GM19025 (cell line): ENCODE measurements at regions not wholly inside any gene's neighbourhood (a gene's known extent, or its start where the extent isn't known, plus 50 kb on each side); places are given as distances from the start of the nearest gene placed in this dataset.

Experiments used
- ATAC-seq: cut with Tn5 transposase; IDR thresholded peaks from one replicate; pipeline ENCODE4 v1.9.1; 2021; ENCODE audit warnings: mild to moderate bottlenecking, low read depth, moderate library complexity; ENCODE audit not compliant: unreplicated experiment

DNA sequence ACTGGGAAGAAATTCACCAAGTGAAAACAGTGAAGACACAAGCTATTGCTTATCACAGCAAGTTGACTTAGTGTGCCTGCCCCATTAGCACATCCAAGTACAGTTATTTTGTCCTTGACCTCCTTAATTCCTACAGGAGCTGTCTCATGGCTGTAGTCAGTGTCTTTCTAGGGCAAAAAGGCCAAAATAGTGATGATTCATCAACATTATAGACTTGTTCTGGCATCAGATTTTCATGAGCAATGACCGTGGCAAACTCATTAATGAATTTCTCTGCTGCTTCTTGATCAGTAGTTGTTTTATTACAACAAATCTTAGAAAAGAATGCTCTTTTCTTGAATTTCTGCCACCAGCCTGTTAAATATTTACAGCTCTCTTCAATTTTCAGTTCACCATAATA, 1169.3 kb upstream of the DDX18 start:
- no peak for ATAC-seq

GRCh38 chr2:116668691-116669090, 1145.8 kb upstream of the DDX18 start:
- no peak for ATAC-seq

GRCh38 chr2:116669782-116670181, 1144.7 kb upstream of the DDX18 start:
- no peak for ATAC-seq

DNA sequence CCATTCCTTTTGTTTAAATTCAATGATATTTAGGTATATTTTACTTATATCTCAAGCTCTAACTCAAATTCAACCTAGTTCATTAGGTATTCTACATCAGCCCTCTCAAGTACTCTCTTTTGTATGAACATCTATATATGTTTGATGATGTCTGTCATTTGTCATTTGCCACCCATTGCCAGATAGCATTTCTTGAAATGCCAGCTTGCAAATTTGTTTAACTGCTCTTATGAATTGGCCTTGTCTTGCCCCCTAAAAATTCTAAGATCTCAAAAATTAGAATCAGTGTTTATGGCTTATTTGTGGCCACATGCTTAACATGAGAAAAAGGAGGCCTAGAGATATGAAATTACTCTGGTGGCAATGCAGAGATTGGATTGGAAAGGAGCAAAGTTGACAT, 1140.3 kb upstream of the DDX18 start:
- no peak for ATAC-seq

DNA sequence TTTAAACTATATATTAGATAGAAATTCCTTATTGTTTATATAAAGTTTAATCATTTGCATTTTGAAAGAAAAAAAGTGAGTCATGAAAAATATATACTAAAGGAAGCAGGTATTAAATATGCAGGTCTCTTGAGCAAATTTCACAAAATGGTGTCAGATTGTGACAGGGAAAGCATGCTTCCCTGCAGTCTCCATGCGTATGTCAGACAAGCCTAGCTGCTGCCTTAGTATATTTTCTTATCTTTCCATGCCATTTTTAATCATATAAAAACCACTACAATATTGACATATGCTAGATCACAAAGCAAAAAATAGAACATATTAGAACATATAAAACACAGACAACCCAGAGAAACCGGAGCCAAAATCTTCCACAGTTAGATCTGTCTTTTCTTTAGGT, 1137.7 kb upstream of the DDX18 start:
- ATAC-seq, result no peak

DNA sequence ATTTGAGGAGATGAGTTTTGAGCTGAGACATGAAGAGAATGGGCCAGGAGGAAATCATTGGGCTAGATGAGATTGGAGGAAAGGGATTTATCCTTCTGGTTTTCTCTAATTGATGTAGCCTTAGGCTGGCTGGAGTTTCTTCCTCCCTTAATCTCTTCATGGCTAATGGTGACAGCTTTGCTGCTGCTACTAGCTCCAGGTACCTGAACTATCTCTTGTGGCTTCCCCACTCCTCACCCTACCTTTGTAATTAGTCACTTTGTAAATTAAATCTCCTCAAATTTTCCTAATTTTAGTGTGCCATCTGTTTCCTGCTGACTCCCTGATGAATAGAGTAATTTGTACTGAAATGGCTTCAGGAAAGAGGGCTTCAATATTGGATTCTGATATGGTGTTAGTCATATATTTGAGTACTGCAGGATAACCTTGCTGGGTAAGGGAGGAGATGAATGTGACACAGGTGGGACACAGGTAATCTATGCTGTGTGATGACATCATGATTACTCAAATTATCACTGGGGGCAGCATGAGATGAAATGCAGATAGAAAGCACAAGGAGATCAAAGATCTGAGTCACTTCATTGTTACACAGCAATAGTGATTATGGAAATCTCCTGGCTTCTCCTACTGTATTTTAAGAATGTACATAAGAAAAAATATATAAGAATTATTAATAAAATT, 1134.1 kb upstream of the DDX18 start:
- no peak for ATAC-seq

GRCh38 chr2:116687371-116687770, 1127.1 kb upstream of the DDX18 start:
- ATAC-seq, result no peak

DNA sequence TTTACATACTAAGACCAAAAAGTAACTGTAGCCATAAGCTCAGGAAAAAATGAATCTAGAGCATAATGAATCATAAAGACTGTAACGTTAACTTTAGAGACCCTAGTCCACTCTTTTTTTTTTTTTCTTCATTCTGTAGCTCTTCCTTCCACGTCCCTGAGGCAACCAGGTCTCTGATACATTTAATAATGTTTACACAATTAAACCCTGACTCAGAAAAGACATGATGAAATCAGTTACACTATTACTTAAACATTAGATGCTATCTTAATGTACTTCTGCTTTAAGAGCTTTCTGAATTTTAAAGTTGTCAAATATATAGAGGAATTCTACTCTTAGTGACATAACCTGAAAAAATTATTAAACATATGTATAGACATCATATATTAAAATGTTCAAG, 1121.5 kb upstream of the DDX18 start:
- ATAC-seq, result no peak

- ATAC-seq, result no peak
Measured at GRCh38 chr2:116696223-116696622, 1118.3 kb upstream of the DDX18 start.

GRCh38 chr2:116696903-116697302, 1117.6 kb upstream of the DDX18 start:
- ATAC-seq, result no peak

GRCh38 chr2:116706396-116706795, 1108.1 kb upstream of the DDX18 start:
- no peak for ATAC-seq

GRCh38 chr2:116716038-116716437, 1098.5 kb upstream of the DDX18 start:
- ATAC-seq, result no peak

GRCh38 chr2:116716444-116716843, 1098.0 kb upstream of the DDX18 start:
- ATAC-seq, result no peak

GRCh38 chr2:116717832-116718231, 1096.7 kb upstream of the DDX18 start:
- no peak for ATAC-seq

- ATAC-seq, result no peak
Measured at GRCh38 chr2:116718451-116718850, 1096.0 kb upstream of the DDX18 start.

DNA sequence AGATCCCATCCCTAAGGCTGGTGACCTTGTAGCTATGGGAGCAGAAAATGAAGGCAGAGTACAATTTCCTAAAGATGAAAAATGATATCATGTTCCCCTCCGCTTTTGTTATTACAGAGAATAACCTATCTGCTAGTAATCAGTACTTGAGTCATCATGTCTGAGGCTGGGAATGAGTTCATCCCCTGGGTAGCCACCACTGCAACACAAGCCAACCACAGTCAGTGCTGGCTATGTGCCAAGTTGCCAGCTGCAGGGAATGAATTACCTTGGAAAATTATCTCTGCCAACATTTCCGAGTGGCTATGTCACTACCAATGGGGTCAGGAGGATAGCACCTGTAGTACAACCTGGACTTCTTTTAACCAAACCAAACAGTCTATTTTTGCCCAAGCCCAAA, 1094.7 kb upstream of the DDX18 start:
- ATAC-seq, result no peak

- no peak for ATAC-seq
Measured at GRCh38 chr2:116724550-116724949, 1089.9 kb upstream of the DDX18 start.

- ATAC-seq, result no peak
Measured at GRCh38 chr2:116732322-116732721, 1082.2 kb upstream of the DDX18 start.

- ATAC-seq, result no peak
Measured at GRCh38 chr2:116733699-116734098, 1080.8 kb upstream of the DDX18 start.

DNA sequence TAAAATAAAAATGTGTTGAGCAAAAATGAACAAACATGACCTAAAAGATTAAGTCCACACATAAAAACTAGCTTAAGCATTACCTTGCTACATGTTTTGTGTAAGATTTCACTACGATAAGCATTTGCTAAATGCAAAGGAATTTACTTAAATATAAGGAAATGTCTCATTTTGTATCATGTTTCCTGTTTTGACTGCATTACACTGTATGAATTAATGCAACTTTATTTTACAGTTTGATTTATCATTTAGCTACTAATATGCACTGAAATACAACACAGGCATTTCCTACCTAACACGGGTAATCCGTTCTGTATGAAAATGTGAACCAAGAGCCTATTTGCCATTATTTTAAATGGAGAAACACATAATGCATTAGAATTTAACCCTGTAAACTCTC, 1076.5 kb upstream of the DDX18 start:
- ATAC-seq, result no peak

DNA sequence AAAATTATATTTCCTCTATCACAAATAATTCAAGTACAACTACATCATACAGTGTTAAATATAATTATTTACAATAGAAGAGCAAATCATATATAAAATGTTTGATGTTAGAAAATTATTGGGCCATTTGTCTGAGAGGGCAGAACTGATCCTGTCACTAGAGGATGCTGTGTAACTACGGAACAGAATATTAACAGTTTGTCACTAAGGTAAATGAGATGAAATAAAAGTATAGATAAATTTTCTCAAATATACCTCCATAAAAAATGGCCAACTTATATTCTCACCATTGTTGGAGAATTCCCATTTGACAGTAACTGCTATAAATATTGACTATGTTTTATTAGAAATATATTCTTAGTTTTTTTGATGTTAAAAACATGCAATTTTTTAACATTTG, 1067.4 kb upstream of the DDX18 start:
- no peak for ATAC-seq

DNA sequence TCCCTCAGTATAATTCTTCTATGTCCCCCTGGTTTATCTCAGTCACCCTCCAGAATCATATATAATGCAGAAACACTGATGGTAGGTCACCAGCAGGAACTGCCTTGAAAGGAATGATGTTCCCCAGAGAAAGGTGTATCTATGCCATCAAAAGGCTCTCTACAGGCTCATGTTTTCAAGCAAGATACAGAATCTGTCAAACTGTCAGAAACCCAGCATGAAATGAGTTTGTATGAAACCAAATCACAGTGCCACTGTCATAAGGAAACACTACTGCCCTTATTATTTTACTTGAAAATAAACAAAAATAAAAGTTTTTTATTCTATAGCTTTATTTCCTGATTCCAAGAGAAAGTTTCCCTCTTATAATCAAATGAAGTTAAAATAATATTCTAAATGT, 1064.5 kb upstream of the DDX18 start:
- no peak for ATAC-seq
